HCT116 (cell line): ENCODE measurements at regions not wholly inside any gene's neighbourhood (a gene's known extent, or its start where the extent isn't known, plus 50 kb on each side); places are given as distances from the start of the nearest gene placed in this dataset.
A peak's percentile ranks its signal among the peaks of the same experiment; 100 is the strongest.

ENCODE experiments used
- ATAC-seq: fragments of 200-7000 bp; cut with Tn5 transposase; 2 replicates; pipeline ENCODE4 v1.9.1; 2020; ENCODE audit warnings: mild to moderate bottlenecking, moderate library complexity
- BruUV-seq: library from RNA; stranded (reverse); fragments of 400-500 nt; replicated peaks from 2 replicates; lab custom pipeline; 2021; lab: Mats Ljungman, UMichigan
- CTCF ChIA-PET: fragments of 300-600 bp; sonication (Branson Sonifier 250); formaldehyde crosslinking; loops from one replicate; lab custom pipeline; 2021; ENCODE audit warnings: antibody characterized with exemption; lab: Charles Lee
- POLR2A ChIA-PET: fragments of 300-600, 350-600 bp; sonication (Branson Sonifier 250); formaldehyde crosslinking; loops from one replicate; lab custom pipeline; 2021; ENCODE audit warnings: antibody characterized with exemption; lab: Charles Lee
- RAD21 ChIA-PET, 2 experiments: fragments of 300-600 bp; sonication (Branson Sonifier 250); formaldehyde crosslinking; loops; one replicate each; lab custom pipeline; 2023; ENCODE audit warnings: low total read pairs in 2 of 2; ENCODE audit not compliant: uncharacterized antibody in 2 of 2, unreplicated experiment in 2 of 2, low non-redundant PET in 1 of 2; lab: Charles Lee
- DNase-seq: peaks from one replicate; pipeline ENCODE4 v3.0.0-alpha.2; 2010; ENCODE audit warnings: low read depth, low spot score
- H2AFZ ChIP-seq: fragments of 200-600 bp; shearing (Covaris generic), sonication (generic); 2 replicates; pipeline ENCODE4 v1.6.1; 2017; ENCODE audit warnings: low read depth, mixed run types, mixed read lengths, antibody characterized with exemption, low read length; ENCODE audit not compliant: poor library complexity, severe bottlenecking
- H3K27ac ChIP-seq: 2 replicates; pipeline ENCODE4 v1.5.1; 2012; ENCODE audit warnings: low read depth, low read length
- H3K27me3 ChIP-seq: fragments of 200-600 bp; sonication (generic); 2 replicates; pipeline ENCODE4 v1.6.1; 2016; ENCODE audit warnings: mixed run types, low read length, mixed read lengths; ENCODE audit not compliant: insufficient read depth
- H3K36me3 ChIP-seq, 2 experiments: fragments of 200-500 bp in 1 of 2; fragments of 200-600 bp in 1 of 2; sonication (Bioruptor generic) in 1 of 2; sonication (generic) in 1 of 2; 2 replicates each; pipeline versions ENCODE4 v1.5.1 to v1.6.1; 2014 to 2016; ENCODE audit warnings: low read length in 2 of 2, inconsistent platforms in 1 of 2, mixed read lengths in 1 of 2, mixed run types in 1 of 2; ENCODE audit not compliant: insufficient read depth in 2 of 2, control insufficient read depth in 1 of 2
- H3K4me1 ChIP-seq, 2 experiments: fragments of 200-600 bp in 1 of 2; sonication (generic) in 1 of 2; 2 replicates each; pipeline versions ENCODE4 v1.5.1 to v1.6.1; 2012 to 2017; ENCODE audit warnings: low read length in 2 of 2, inconsistent platforms in 1 of 2, mild to moderate bottlenecking in 1 of 2, mixed read lengths in 1 of 2, mixed run types in 1 of 2, moderate library complexity in 1 of 2; ENCODE audit not compliant: insufficient read depth in 2 of 2, control insufficient read depth in 1 of 2
- H3K4me2 ChIP-seq: fragments of 200-600 bp; sonication (generic); 2 replicates; pipeline ENCODE4 v1.6.1; 2017; ENCODE audit warnings: mixed run types, low read length, mixed read lengths
- H3K4me3 ChIP-seq, 2 experiments: fragments of 200-600 bp in 1 of 2; sonication (generic) in 1 of 2; replicated peaks in 1 of 2; 2 replicates each; pipeline ENCODE4 v1.5.1; 2011 to 2016; ENCODE audit warnings: low read length in 2 of 2, control low read depth in 1 of 2, low read depth in 1 of 2, mild to moderate bottlenecking in 1 of 2, mixed read lengths in 1 of 2, mixed run types in 1 of 2
- H3K79me2 ChIP-seq: fragments of 200-600 bp; sonication (generic); 2 replicates; pipeline ENCODE4 v1.6.1; 2017; ENCODE audit warnings: mild to moderate bottlenecking, mixed run types, low read length, moderate library complexity, mixed read lengths; ENCODE audit not compliant: insufficient read depth
- H3K9ac ChIP-seq: fragments of 200-600 bp; sonication (generic); 2 replicates; pipeline ENCODE4 v1.6.1; 2016; ENCODE audit warnings: low read length, mixed read lengths
- H3K9me2 ChIP-seq: fragments of 200-600 bp; sonication (generic), shearing (Covaris generic); 2 replicates; pipeline ENCODE4 v1.6.1; 2017; ENCODE audit warnings: mixed run types, mild to moderate bottlenecking, moderate library complexity; ENCODE audit not compliant: insufficient read depth
- H3K9me3 ChIP-seq, 2 experiments: fragments of 200-500 bp in 1 of 2; fragments of 200-600 bp in 1 of 2; sonication (Bioruptor generic) in 1 of 2; sonication (generic) in 1 of 2; 2 replicates each; pipeline ENCODE4 v1.6.1; 2014 to 2017; ENCODE audit warnings: low read length in 2 of 2, mixed read lengths in 2 of 2, inconsistent platforms in 1 of 2, low read depth in 1 of 2, mild to moderate bottlenecking in 1 of 2, mixed run types in 1 of 2, moderate library complexity in 1 of 2; ENCODE audit not compliant: control insufficient read depth in 1 of 2, insufficient read depth in 1 of 2
- H4K20me1 ChIP-seq: fragments of 200-600 bp; sonication (generic), shearing (Covaris generic); 2 replicates; pipeline ENCODE4 v1.6.1; 2017; ENCODE audit warnings: mixed run types, mild to moderate bottlenecking, moderate library complexity; ENCODE audit not compliant: insufficient read depth
- ATF3 ChIP-seq: IDR thresholded peaks from 2 replicates; pipeline ENCODE4 v1.6.1; 2012
- CBX3 ChIP-seq: IDR thresholded peaks from 2 replicates; pipeline ENCODE4 v1.6.1; 2012; ENCODE audit warnings: low read depth
- CEBPB ChIP-seq: IDR thresholded peaks from 2 replicates; pipeline ENCODE4 v1.6.1; 2012; ENCODE audit warnings: low read depth
- CTCF ChIP-seq, 3 experiments: fragments of 200-600 bp in 1 of 3; sonication (generic) in 1 of 3; IDR thresholded peaks in 2 of 3; conservative IDR thresholded peaks in 1 of 3; 2 replicates each; pipeline ENCODE4 v1.5.1; 2012 to 2017; ENCODE audit warnings: low read depth in 2 of 3, low read length in 2 of 3, antibody characterized with exemption in 1 of 3, borderline replicate concordance in 1 of 3, control low read depth in 1 of 3, mild to moderate bottlenecking in 1 of 3, mixed read lengths in 1 of 3, mixed run types in 1 of 3, moderate library complexity in 1 of 3; ENCODE audit not compliant: insufficient read depth in 1 of 3
- ELF1 ChIP-seq: IDR thresholded peaks from 2 replicates; pipeline ENCODE4 v1.6.1; 2012; ENCODE audit warnings: low read depth, borderline replicate concordance
- EZH2 ChIP-seq: fragments of 200-600 bp; sonication (generic); IDR thresholded peaks from 2 replicates; pipeline ENCODE4 v1.6.1; 2017; ENCODE audit warnings: antibody characterized with exemption, mixed run types
- EZH2phosphoT487 ChIP-seq: fragments of 200-600 bp; IDR thresholded peaks from 2 replicates; pipeline ENCODE4 v1.6.1; 2018; ENCODE audit warnings: antibody characterized with exemption, borderline replicate concordance
- FOSL1 ChIP-seq: IDR thresholded peaks from 2 replicates; pipeline ENCODE4 v1.6.1; 2012; ENCODE audit warnings: low read depth
- JUND ChIP-seq: IDR thresholded peaks from 2 replicates; pipeline ENCODE4 v1.6.1; 2012
- MAX ChIP-seq: IDR thresholded peaks from 2 replicates; pipeline ENCODE4 v1.6.1; 2012
- POLR2A ChIP-seq: IDR thresholded peaks from 2 replicates; pipeline ENCODE4 v1.7.0; 2011; ENCODE audit warnings: borderline replicate concordance; ENCODE audit not compliant: insufficient read depth, insufficient read length; ENCODE audit errors: extremely low read depth
- POLR2AphosphoS5 ChIP-seq: IDR thresholded peaks from 2 replicates; pipeline ENCODE4 v1.6.1; 2011; ENCODE audit warnings: mild to moderate bottlenecking, low read depth, low read length, moderate library complexity
- RAD21 ChIP-seq: IDR thresholded peaks from 2 replicates; pipeline ENCODE4 v1.6.1; 2012; ENCODE audit warnings: low read depth, mild to moderate bottlenecking
- REST ChIP-seq: IDR thresholded peaks from 2 replicates; pipeline ENCODE4 v1.6.1; 2012; ENCODE audit warnings: low read depth
- SIN3A ChIP-seq: IDR thresholded peaks from 2 replicates; pipeline ENCODE4 v1.6.1; 2012; ENCODE audit warnings: low read depth
- SRF ChIP-seq: IDR thresholded peaks from 2 replicates; pipeline ENCODE4 v1.6.1; 2012; ENCODE audit warnings: low read depth
- TCF7L2 ChIP-seq: IDR thresholded peaks from 2 replicates; pipeline ENCODE4 v1.7.0; 2011; ENCODE audit warnings: borderline replicate concordance, inconsistent platforms; ENCODE audit not compliant: insufficient read depth, insufficient read length; ENCODE audit errors: extremely low read depth
- YY1 ChIP-seq: IDR thresholded peaks from 2 replicates; pipeline ENCODE4 v1.6.1; 2011; ENCODE audit warnings: low read length, low read depth, moderate library complexity, mild to moderate bottlenecking; ENCODE audit not compliant: insufficient replicate concordance; ENCODE audit errors: extremely low read depth
- ZFX ChIP-seq: fragments of 450-650 bp; IDR thresholded peaks from 2 replicates; pipeline ENCODE4 v1.6.1; 2017
- ZNF274 ChIP-seq: fragments of 200-500 bp; sonication (Bioruptor generic); IDR thresholded peaks from 2 replicates; pipeline ENCODE4 v1.6.1; 2014; ENCODE audit warnings: mild to moderate bottlenecking, low read depth, low read length, inconsistent platforms
- intact Hi-C: fragments of 100-400 bp; cut with micrococcal nuclease; formaldehyde crosslinking; loops from 2 replicates; pipeline ENCODE4 v1.10.0; 2022

GRCh38 chr15:62392376-62392775 is 227.3 kb upstream of the C2CD4B start:
- Histone ChIP-seq H3K9ac (no peak overlapping the region; the same call in 1 of the 2 replicates), H4K20me1 (no peaks in the 10 kb centered on the region)
- no peak for DNase-seq

More at GRCh38 chr15:62392376-62392775, 227.3 kb upstream of the C2CD4B start:
- ChIA-PET POLR2A (no interaction called here), CTCF (interaction anchor here (1.3 kb wide), 1 partner anchor 350 kb away, joined by 3 read pairs; no protein-coding TSS in a partner anchor), RAD21 (no interaction called here)
- Histone ChIP-seq H3K79me2 (no peaks in the 10 kb centered on the region), H3K27ac (no peak overlapping the region), H3K27me3 (no peaks in the 10 kb centered on the region), H2AFZ (no peak overlapping the region), H3K4me3 (peak overlapping the region; percentile 92 to 96), H3K4me2 (peak overlapping the region; percentile 98), H3K4me1 (peaks cover 11 to 13% of the 10 kb centered on the region in 2 experiments; a peak in 3 of 4 replicates), H3K9me3 (peaks cover 0 to under 1% of the 10 kb centered on the region in 2 experiments; a peak in 1 of 4 replicates), H3K36me3 (no peaks in the 10 kb centered on the region), H3K9me2 (no peaks in the 10 kb centered on the region)
- no peak for ATAC-seq
- no TSS peak for BruUV-seq
- intact Hi-C loops: loop anchor here (5.0 kb wide), 2 partner anchors 255 to 350 kb away; no protein-coding TSS in a partner anchor
- TF ChIP-seq EZH2phosphoT487 (no peak), JUND (no peak), CBX3 (no peak), ZNF274 (no peak), YY1 (no peak), ATF3 (no peak), REST (no peak), RAD21 (no peak), ELF1 (no peak), MAX (no peak), CTCF (IDR thresholded peaks at IDR 0.05 in 2 of 3, conservative IDR thresholded peaks at IDR 0.05 in 1 of 3; ENCODE audit: borderline replicate concordance in 1 of 3, insufficient read depth in 1 of 3, low read depth in 2 of 3, low read length in 2 of 3) (no peak), SRF (no peak), EZH2 (no peak), TCF7L2 (no peak), POLR2AphosphoS5 (no peak), FOSL1 (no peak), ZFX (no peak), POLR2A (no peak), SIN3A (no peak), CEBPB (no peak)
